DND-41 (cell line): ENCODE measurements at regions not wholly inside any gene's neighbourhood (a gene's known extent, or its start where the extent isn't known, plus 50 kb on each side); places are given as distances from the start of the nearest gene placed in this dataset.

Source experiments
- ATAC-seq: fragments of 200-7000 bp; cut with Tn5 transposase; 3 replicates; pipeline ENCODE4 v1.9.1; 2021; ENCODE audit warnings: low read depth; ENCODE audit not compliant: insufficient read depth
- DNase-seq: peaks from one replicate; pipeline ENCODE4 v3.0.0-alpha.2; 2020
- H2AFZ ChIP-seq: 2 replicates; pipeline ENCODE4 v1.6.0; 2012; ENCODE audit warnings: low read depth, low read length
- H3K27ac ChIP-seq: 2 replicates; pipeline ENCODE4 v1.5.1; 2012; ENCODE audit warnings: low read length, inconsistent platforms
- H3K27me3 ChIP-seq: fragments of 200-600 bp; sonication (generic); 2 replicates; pipeline ENCODE4 v1.6.0; 2012; ENCODE audit warnings: low read length, mild to moderate bottlenecking, inconsistent platforms; ENCODE audit not compliant: insufficient read depth, poor library complexity
- H3K36me3 ChIP-seq: 2 replicates; pipeline ENCODE4 v1.5.1; 2012; ENCODE audit warnings: low read length, inconsistent platforms; ENCODE audit not compliant: insufficient read depth
- H3K4me1 ChIP-seq: 2 replicates; pipeline ENCODE4 v1.5.1; 2012; ENCODE audit warnings: mild to moderate bottlenecking, low read length; ENCODE audit not compliant: insufficient read depth
- H3K4me2 ChIP-seq: 2 replicates; pipeline ENCODE4 v1.6.0; 2012; ENCODE audit warnings: mild to moderate bottlenecking, moderate library complexity, low read length, inconsistent platforms; ENCODE audit not compliant: insufficient read depth
- H3K4me3 ChIP-seq, 2 experiments: fragments of 200-600 bp in 1 of 2; shearing (Covaris generic) in 1 of 2; 2 replicates each; pipeline ENCODE4 v1.5.1; 2012 to 2016; ENCODE audit warnings: inconsistent platforms in 2 of 2, low read length in 2 of 2, mild to moderate bottlenecking in 2 of 2, low read depth in 1 of 2, moderate library complexity in 1 of 2
- H3K79me2 ChIP-seq: 2 replicates; pipeline ENCODE4 v1.6.0; 2012; ENCODE audit warnings: low read length, inconsistent platforms; ENCODE audit not compliant: insufficient read depth
- H3K9ac ChIP-seq: 2 replicates; pipeline ENCODE4 v1.6.0; 2012; ENCODE audit warnings: low read depth, mild to moderate bottlenecking, inconsistent platforms, low read length, moderate library complexity
- H3K9me3 ChIP-seq: 2 replicates; pipeline ENCODE4 v1.5.1; 2012; ENCODE audit warnings: low read length, moderate library complexity, mild to moderate bottlenecking, inconsistent platforms; ENCODE audit not compliant: insufficient read depth, severe bottlenecking
- H4K20me1 ChIP-seq: 2 replicates; pipeline ENCODE4 v1.6.0; 2012; ENCODE audit warnings: low read length; ENCODE audit not compliant: insufficient read depth
- EZH2 ChIP-seq: IDR thresholded peaks from 3 replicates; pipeline ENCODE4 v1.6.1; 2012; ENCODE audit warnings: borderline replicate concordance, low read depth, mild to moderate bottlenecking, moderate library complexity, low read length, inconsistent platforms; ENCODE audit not compliant: severe bottlenecking
- TF ChIP-seq, protein P1 (sequence below): IDR thresholded peaks from 2 replicates; pipeline ENCODE4 v1.5.1; 2012; ENCODE audit warnings: borderline replicate concordance, low read length, moderate library complexity, mild to moderate bottlenecking; ENCODE audit not compliant: poor library complexity, severe bottlenecking; ENCODE audit errors: extremely low read depth

DNA sequence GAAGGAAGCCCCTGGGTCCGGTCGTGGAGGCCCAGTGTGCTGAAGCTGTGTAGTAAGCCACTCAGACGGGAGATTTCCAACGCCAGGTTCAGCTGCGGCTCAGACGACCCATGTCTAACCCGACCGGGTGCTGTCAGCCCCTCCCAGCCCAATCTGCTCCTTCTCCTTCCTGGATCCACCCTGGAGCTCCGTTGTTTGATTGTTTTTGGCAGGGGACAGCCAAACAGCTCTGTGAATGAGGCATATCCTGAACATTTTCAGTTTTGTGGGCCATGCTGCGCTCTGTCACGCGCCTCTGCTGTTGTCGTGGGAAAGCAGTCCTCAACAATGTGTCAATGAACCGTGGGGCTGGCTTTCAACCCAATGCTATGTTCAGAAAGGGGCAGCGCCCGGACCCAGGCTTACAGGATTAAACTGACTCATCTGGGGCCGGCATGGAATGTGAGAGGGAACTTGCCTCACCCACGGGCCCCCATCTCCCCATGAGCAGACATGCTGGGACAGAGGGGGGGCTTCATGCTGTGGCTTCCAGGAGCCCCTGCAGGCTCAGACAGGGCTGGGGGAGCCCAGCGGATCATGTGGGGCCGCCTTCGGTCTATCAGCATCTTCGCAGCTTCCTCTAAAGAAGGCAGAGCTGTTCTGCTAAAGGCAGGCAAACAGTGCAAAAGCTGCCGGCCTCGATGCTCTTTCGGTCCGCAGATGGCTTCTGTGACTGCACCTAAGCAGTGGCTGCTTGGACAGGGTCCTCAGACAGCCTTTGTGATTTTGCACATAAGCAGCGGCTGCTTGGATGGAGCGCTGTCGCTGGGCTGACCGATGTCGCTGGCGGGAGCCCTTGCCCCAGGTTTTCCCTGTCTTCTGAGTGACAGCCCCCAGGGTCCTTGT is 101.7 kb downstream of the RIPK4 start:
- H3K4me3 ChIP-seq = no peak overlapping the region
- no peak overlapping the region for H3K9ac ChIP-seq
- no peak overlapping the region for H2AFZ ChIP-seq
- H3K4me2 ChIP-seq = no peak overlapping the region
- H3K27ac ChIP-seq = no peak overlapping the region
- ATAC-seq = no peak
- H4K20me1 ChIP-seq = no peaks in the 10 kb centered on the region
- H3K36me3 ChIP-seq = no peaks in the 10 kb centered on the region
- no peaks in the 10 kb centered on the region for H3K79me2 ChIP-seq
- TF ChIP-seq, protein P1, sequence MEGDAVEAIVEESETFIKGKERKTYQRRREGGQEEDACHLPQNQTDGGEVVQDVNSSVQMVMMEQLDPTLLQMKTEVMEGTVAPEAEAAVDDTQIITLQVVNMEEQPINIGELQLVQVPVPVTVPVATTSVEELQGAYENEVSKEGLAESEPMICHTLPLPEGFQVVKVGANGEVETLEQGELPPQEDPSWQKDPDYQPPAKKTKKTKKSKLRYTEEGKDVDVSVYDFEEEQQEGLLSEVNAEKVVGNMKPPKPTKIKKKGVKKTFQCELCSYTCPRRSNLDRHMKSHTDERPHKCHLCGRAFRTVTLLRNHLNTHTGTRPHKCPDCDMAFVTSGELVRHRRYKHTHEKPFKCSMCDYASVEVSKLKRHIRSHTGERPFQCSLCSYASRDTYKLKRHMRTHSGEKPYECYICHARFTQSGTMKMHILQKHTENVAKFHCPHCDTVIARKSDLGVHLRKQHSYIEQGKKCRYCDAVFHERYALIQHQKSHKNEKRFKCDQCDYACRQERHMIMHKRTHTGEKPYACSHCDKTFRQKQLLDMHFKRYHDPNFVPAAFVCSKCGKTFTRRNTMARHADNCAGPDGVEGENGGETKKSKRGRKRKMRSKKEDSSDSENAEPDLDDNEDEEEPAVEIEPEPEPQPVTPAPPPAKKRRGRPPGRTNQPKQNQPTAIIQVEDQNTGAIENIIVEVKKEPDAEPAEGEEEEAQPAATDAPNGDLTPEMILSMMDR = no peak
- no peak for TF ChIP-seq EZH2
- H3K27me3 ChIP-seq = no peaks in the 10 kb centered on the region
- H3K4me1 ChIP-seq = no peaks in the 10 kb centered on the region
- no peaks in the 10 kb centered on the region for H3K9me3 ChIP-seq
- no peak for DNase-seq

DNA sequence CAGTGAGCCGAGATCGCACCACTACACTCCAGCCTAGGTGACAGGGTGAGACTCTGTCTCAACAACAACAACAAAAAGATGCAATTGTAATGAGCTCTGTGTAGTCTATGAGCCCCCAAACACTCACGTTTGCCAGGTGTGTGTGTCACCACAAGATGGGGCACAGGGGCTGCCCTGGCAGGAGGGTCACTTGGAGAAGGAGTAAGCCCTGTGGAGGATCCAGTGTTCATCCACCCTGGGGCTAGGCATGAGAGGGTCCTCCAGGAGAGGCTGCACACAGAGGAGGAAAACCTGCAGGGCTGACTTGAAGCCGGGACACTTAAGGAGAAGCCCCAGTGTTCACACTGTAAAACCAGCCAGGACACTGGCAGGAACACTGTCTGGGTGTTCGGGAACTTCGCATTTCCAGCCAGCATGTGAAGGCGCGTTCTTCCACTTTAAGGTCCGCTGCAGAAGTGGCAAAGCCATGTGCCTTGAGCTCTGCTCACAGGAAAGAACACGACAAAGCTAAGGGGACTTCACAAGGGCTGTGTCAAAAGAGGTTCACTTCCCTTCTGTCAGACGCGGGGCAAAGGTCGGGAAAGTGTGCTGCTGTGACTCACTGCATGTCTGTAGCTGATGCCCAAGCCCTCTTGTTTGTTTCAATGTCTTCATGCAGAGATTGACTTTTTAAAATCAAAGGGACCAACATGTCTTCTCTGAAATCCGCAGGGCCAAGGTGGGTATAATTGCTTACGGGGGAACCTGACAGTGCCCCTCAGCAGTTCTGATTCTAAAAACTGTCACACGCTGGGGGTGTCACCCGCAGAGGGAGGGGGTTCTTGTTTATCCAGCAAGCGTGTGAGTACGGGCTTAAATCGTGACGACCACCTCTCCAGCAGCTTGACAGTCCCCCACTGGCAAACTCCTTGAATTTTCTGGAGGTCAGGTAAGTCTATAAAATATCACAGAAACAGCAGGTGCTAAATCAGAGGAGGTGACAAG is 102.8 kb downstream of the RIPK4 start:
- no peaks in the 10 kb centered on the region for H3K27me3 ChIP-seq
- ATAC-seq = no peak
- H3K9ac ChIP-seq = no peak overlapping the region
- no peaks in the 10 kb centered on the region for H3K36me3 ChIP-seq
- no peak for DNase-seq
- no peaks in the 10 kb centered on the region for H4K20me1 ChIP-seq
- H2AFZ ChIP-seq = no peak overlapping the region
- no peaks in the 10 kb centered on the region for H3K4me1 ChIP-seq
- H3K9me3 ChIP-seq = no peaks in the 10 kb centered on the region
- no peaks in the 10 kb centered on the region for H3K79me2 ChIP-seq
- no peak overlapping the region for H3K4me2 ChIP-seq
- no peak overlapping the region for H3K27ac ChIP-seq
- TF ChIP-seq, protein P1 = peak; percentile 15
- TF ChIP-seq EZH2 = no peak
- H3K4me3 ChIP-seq = no peak overlapping the region

DNA sequence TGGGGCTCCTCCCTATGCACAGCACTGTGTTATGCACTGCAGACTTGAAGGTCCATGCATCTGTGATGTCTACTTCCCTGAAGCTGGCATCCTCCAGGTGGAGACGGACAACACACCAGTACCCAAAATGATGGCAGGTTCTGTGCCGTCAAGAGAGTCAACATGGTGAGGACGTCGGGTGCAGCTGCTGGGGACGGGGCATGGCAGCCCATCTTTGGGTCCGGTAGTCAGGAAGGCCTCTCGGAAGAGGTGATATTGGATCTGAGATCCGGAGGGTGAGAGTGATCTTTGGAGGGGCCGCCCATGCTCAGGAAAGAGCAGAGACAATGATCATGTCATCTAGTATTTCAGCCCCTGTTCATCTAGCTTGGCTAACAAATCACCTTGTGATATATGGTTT is 104.1 kb downstream of the RIPK4 start:
- H3K79me2 ChIP-seq = no peaks in the 10 kb centered on the region
- H3K4me1 ChIP-seq = no peaks in the 10 kb centered on the region
- H3K4me2 ChIP-seq = no peak overlapping the region
- ATAC-seq (no peak), DNase-seq (no peak)
- H3K27me3 ChIP-seq = no peaks in the 10 kb centered on the region
- no peaks in the 10 kb centered on the region for H3K36me3 ChIP-seq
- H3K4me3 ChIP-seq = no peak overlapping the region
- H3K9me3 ChIP-seq = no peaks in the 10 kb centered on the region
- H4K20me1 ChIP-seq = no peaks in the 10 kb centered on the region
- no peak for TF ChIP-seq EZH2
- TF ChIP-seq, protein P1 = no peak
- H2AFZ ChIP-seq = no peak overlapping the region
- H3K9ac ChIP-seq = no peak overlapping the region
- no peak overlapping the region for H3K27ac ChIP-seq
